Left lung (tissue), 4 donors: ENCODE measurements at regions not wholly inside any gene's neighbourhood (a gene's known extent, or its start where the extent isn't known, plus 50 kb on each side); places are given as distances from the start of the nearest gene placed in this dataset.

Experiments used
- ATAC-seq: fragments of 200-7000 bp; cut with Tn5 transposase; one replicate; pipeline ENCODE4 v1.9.1; 2020; ENCODE audit warnings: moderate library complexity
- DNase-seq, 4 donors: peaks; one replicate each; pipeline ENCODE4 v3.0.0-alpha.2; 2013 to 2020
- H3K27ac ChIP-seq, 2 donors: fragments of 200-600 bp; sonication (generic) in 1 of 2; one replicate each; pipeline versions ENCODE4 v1.5.0 to v1.8.0; 2020 to 2021
- H3K27me3 ChIP-seq, 2 donors: fragments of 200-600 bp; sonication (generic) in 1 of 2; one replicate each; pipeline versions ENCODE4 v1.5.0 to v1.8.0; 2020 to 2021
- H3K36me3 ChIP-seq, 2 donors: fragments of 200-600 bp; sonication (generic) in 1 of 2; one replicate each; pipeline versions ENCODE4 v1.5.0 to v1.8.0; 2020 to 2021
- H3K4me1 ChIP-seq, 2 donors: fragments of 200-600 bp; one replicate each; pipeline ENCODE4 v1.8.0; 2021
- H3K4me3 ChIP-seq, 2 donors: fragments of 200-600 bp; sonication (generic) in 1 of 2; one replicate each; pipeline versions ENCODE4 v1.5.0 to v1.8.0; 2020 to 2021; ENCODE audit warnings: mild to moderate bottlenecking in 1 of 2
- H3K9me3 ChIP-seq, 2 donors: fragments of 200-600 bp; sonication (generic) in 1 of 2; one replicate each; pipeline versions ENCODE4 v1.5.0 to v1.8.0; 2020 to 2021
- intact Hi-C, 2 donors: fragments of 100-400 bp; cut with DNase I; formaldehyde crosslinking; loops; one replicate each; pipeline versions ENCODE4 v1.11.2 to v1.14.2; 2022
- TF ChIP-seq, protein P1 (sequence below), 2 donors: fragments of 200-600 bp; sonication (generic) in 1 of 2; IDR thresholded peaks; one replicate each; pipeline versions ENCODE4 v1.5.0 to v1.8.0; 2021; ENCODE audit warnings: antibody characterized with exemption in 2 of 2
- donor health status: DM: no; HTN: yes; CAD: no.
- donor health status: DM: no; HTN: no; CAD: no.

DNA sequence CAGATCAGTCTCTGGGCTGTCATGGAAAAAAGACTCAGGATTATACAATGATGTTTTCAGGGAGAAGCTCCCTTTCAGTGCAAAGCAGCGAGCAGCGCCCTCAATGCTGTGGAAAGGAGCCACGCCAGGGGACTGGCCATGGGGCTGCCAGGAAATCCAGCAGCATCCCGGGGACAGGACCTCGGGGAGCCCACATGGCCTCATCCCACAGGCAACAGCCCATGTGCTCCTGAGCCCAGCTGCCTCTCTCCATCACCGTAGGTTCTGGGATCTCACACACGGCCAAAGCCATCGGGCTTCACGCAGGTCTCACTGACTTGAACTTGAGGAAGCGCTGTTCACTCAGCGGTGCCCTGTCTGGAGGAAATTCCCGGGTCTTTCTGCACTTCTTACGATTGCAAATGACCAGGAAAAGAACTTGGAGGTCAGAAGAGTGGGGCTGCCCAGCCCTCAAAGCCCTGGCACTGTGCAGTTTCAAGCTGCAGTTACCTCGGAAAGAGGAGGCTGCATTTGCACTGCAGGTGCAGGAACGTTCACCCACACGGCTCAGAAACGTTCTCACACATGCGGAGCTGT, 125.9 kb upstream of the THBS2 start:
- Histone ChIP-seq H3K36me3 (no peaks in the 10 kb centered on the region), H3K27ac (no peak overlapping the region), H3K4me1 (no peaks in the 10 kb centered on the region), H3K9me3 (peaks cover 0 to 14% of the 10 kb centered on the region in 2 donors), H3K4me3 (no peak overlapping the region), H3K27me3 (no peaks in the 10 kb centered on the region)
- intact Hi-C loops = no loop called here
- TF ChIP-seq, protein P1, sequence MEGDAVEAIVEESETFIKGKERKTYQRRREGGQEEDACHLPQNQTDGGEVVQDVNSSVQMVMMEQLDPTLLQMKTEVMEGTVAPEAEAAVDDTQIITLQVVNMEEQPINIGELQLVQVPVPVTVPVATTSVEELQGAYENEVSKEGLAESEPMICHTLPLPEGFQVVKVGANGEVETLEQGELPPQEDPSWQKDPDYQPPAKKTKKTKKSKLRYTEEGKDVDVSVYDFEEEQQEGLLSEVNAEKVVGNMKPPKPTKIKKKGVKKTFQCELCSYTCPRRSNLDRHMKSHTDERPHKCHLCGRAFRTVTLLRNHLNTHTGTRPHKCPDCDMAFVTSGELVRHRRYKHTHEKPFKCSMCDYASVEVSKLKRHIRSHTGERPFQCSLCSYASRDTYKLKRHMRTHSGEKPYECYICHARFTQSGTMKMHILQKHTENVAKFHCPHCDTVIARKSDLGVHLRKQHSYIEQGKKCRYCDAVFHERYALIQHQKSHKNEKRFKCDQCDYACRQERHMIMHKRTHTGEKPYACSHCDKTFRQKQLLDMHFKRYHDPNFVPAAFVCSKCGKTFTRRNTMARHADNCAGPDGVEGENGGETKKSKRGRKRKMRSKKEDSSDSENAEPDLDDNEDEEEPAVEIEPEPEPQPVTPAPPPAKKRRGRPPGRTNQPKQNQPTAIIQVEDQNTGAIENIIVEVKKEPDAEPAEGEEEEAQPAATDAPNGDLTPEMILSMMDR (IDR thresholded peaks at IDR 0.05) = no peak
- no peak for DNase-seq
- ATAC-seq = no peak

- H3K9me3 ChIP-seq = peaks cover 0 to 14% of the 10 kb centered on the region in 2 donors
- no peaks in the 10 kb centered on the region for H3K27me3 ChIP-seq
- H3K27ac ChIP-seq = no peak overlapping the region
- intact Hi-C loops = no loop called here
- DNase-seq (no peak), ATAC-seq (no peak)
- TF ChIP-seq, protein P1 (IDR thresholded peaks at IDR 0.05) = no peak
- no peak overlapping the region for H3K4me3 ChIP-seq
- H3K4me1 ChIP-seq = no peaks in the 10 kb centered on the region
- no peaks in the 10 kb centered on the region for H3K36me3 ChIP-seq
Measured at GRCh38 chr6:169378620-169379381, 125.2 kb upstream of the THBS2 start.

DNA sequence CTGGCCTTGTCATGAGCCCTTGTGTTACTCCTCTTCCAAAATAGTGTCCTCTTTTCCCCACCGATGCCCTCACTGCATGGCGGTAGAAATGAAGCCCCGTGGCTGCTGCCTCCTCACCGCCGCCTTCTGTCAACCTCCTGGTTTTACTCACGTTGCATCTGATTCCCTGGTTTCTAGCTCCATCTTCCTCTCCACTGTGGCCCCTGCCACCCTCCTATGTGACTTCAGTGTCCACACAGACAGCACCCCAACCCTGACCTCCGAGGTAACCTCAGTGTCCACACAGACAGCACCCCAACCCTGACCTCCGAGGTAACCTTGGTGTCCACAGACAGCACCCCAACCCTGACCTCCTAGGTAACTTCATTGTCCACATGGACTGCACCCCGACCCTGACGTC, 122.8 kb upstream of the THBS2 start:
- Histone ChIP-seq H3K9me3 (peaks cover 0 to 14% of the 10 kb centered on the region in 2 donors), H3K27me3 (no peaks in the 10 kb centered on the region), H3K4me1 (no peaks in the 10 kb centered on the region), H3K27ac (no peak overlapping the region), H3K36me3 (no peaks in the 10 kb centered on the region), H3K4me3 (no peak overlapping the region)
- TF ChIP-seq, protein P1 (IDR thresholded peaks at IDR 0.05) = no peak
- no peak for DNase-seq
- ATAC-seq = no peak
- intact Hi-C loops = no loop called here

DNA sequence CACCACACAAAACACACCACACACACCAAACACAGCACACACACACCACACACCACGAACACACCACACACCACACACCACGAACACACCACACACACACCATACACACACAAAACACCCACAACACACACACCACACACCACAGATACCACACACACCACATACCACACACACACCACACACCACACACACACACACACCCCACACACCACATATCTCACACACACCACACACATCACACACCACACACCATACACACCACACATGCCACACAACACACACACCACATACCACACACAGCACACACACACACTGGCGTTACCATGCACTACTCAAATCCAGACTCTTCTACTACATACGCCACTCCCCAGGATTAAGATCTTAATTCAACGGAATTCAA, 118.9 kb upstream of the THBS2 start:
- H3K36me3 ChIP-seq = no peaks in the 10 kb centered on the region
- TF ChIP-seq, protein P1 (IDR thresholded peaks at IDR 0.05) = no peak
- no peak overlapping the region for H3K4me3 ChIP-seq
- H3K27ac ChIP-seq = no peak overlapping the region
- no peaks in the 10 kb centered on the region for H3K27me3 ChIP-seq
- H3K9me3 ChIP-seq = peaks cover 0 to 14% of the 10 kb centered on the region in 2 donors
- intact Hi-C loops = no loop called here
- ATAC-seq = no peak
- no peak for DNase-seq
- no peaks in the 10 kb centered on the region for H3K4me1 ChIP-seq

GRCh38 chr6:169371344-169372127, 117.9 kb upstream of the THBS2 start:
- ATAC-seq (no peak), DNase-seq (peak in 2 of 4 donors; percentile 18 to 45)
- TF ChIP-seq, protein P1 (IDR thresholded peaks at IDR 0.05) = no peak
- no peak overlapping the region for H3K4me3 ChIP-seq
- peaks cover 0 to 18% of the 10 kb centered on the region in 2 donors for H3K9me3 ChIP-seq
- no peaks in the 10 kb centered on the region for H3K27me3 ChIP-seq
- H3K36me3 ChIP-seq = no peaks in the 10 kb centered on the region
- intact Hi-C loops = no loop called here
- no peak overlapping the region for H3K27ac ChIP-seq
- no peaks in the 10 kb centered on the region for H3K4me1 ChIP-seq
